NCI-H748 (cell line): ENCODE measurements at regions not wholly inside any gene's neighbourhood (a gene's known extent, or its start where the extent isn't known, plus 50 kb on each side); places are given as distances from the start of the nearest gene placed in this dataset.

Experiments used
- DNase-seq: peaks from one replicate; lab custom pipeline; 2025; ENCODE audit not compliant: unreplicated experiment; lab: John Stamatoyannopoulos, UW

DNA sequence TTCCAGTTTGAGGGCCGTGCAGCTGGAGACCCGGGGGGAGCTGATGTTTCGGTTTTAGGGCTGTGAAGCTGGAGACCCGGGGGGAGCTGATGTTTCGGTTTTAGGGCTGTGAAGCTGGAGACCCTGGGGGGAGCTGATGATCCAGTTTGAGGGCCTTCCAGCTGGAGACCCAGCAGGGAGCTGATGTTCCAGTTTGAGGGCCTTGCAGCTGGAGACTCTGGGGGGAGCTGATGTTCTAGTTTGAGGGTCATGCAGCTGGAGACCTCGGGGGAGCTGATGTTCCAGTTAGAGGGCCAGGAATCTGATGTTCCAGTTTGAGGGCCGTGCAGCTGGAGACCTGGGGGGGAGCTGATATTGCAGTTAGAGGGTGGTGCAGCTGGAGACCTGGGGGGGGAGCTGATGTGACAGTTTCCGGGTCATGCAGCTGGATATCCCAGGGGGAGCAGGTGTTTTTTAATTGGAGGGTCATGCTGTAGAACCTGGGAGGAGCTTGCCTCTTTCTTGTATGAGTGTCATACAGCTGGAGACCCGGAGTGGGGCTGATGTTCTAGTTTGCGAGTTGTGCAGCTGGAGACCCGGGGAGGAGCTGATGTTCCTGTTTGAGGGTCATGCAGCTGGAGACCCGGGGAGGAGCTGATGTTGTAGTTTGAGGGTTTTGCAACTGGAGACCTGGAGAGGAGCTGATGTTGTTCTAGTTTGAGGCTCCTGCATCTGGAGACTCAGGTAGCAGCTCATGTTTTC, 153.2 kb downstream of the RTP5 start:
- no peak for DNase-seq

- DNase-seq = no peak
Observed at GRCh38 chr2:242024751-242025355, 155.3 kb downstream of the RTP5 start.

DNA sequence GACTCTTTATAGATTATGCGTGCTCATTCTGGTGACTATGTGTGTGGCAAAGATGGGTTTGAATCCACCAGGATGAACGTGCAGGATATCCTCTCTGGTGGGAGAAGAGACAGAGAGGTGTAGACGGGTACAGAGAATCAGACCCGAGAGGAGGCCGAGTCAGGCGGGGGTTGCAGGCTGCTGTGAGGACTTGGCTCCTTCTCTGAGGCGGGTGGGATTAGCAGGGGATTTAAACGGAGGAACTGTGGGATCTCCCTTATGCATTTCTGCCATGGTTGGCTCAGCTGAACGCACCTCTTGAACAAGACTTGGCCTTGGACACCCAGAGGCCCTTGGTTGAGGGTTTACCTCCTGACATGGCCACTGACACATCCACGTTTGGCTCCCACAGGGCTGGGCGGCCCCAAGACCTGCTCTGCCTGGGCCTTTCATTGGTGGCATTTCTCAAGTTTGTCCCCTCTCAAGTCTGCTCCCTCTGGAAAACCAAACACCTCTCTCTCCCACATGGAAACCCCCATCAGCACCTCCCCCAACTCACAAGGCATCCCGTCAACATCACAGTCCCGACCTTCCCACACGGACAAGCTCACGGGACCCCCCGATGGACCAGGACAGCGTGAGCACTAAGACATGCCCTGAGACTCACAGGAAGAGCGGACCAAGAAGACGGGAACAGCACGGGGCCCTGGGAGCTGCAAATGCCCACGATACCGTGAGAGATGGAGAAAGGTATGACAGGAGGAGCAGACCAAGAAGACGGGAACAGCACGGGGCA, 158.3 kb downstream of the RTP5 start:
- DNase-seq = no peak

GRCh38 chr2:242029422-242030225, 160.1 kb downstream of the RTP5 start:
- no peak for DNase-seq

- DNase-seq = no peak
Observed at GRCh38 chr2:242030226-242030575, 160.7 kb downstream of the RTP5 start.

DNA sequence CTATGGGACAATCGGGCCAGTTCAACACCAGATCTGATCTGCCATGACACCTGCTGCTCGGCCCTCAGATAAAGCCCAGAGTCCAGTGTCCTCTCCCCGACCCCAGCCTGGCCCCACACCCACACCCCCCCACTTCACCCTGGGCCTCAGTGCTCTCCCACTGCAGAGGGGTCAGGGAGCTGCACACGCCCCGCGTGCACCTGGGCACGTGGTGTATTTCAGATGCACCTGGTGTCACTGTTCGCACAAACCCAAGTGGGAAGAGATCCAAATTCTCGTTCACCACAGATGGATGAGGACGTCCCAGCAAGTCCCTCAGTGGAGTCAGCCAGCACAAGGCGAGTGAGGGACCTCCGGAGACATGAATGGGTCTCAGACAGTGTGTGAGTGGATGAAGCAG, 161.3 kb downstream of the RTP5 start:
- DNase-seq = no peak

DNA sequence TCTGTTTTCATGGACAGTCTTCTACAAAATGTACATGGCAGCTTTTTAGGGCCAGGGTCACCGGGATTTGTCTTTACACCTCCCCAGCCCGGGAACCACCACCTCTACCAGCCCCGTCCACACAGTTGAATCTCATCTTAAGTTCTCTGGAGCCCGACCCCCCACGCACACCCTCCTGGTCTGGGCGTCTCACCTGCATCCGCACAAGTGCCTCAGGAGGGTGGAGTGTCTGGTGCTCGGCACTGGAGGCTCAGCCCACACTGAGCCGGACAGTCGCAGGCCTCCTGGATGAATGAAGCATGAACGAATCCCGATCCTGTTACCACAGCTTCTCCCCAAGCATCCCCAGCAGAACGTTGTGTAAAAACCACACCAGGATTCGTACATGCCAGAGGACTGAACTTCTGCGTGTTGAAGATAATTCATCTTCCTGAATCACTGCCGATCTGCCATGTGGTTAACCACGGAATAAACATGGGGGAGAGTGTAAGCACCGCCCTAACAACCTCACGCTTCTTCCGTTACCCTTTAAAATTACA, 162.0 kb downstream of the RTP5 start:
- no peak for DNase-seq

GRCh38 chr2:242032780-242033656, 163.5 kb downstream of the RTP5 start:
- DNase-seq = no peak

GRCh38 chr2:242034138-242034537, 164.6 kb downstream of the RTP5 start:
- DNase-seq = no peak

GRCh38 chr2:242034996-242035814, 165.7 kb downstream of the RTP5 start:
- no peak for DNase-seq

GRCh38 chr2:242035858-242036652, 166.5 kb downstream of the RTP5 start:
- no peak for DNase-seq

GRCh38 chr2:242036653-242036950, 167.1 kb downstream of the RTP5 start:
- DNase-seq = no peak

DNA sequence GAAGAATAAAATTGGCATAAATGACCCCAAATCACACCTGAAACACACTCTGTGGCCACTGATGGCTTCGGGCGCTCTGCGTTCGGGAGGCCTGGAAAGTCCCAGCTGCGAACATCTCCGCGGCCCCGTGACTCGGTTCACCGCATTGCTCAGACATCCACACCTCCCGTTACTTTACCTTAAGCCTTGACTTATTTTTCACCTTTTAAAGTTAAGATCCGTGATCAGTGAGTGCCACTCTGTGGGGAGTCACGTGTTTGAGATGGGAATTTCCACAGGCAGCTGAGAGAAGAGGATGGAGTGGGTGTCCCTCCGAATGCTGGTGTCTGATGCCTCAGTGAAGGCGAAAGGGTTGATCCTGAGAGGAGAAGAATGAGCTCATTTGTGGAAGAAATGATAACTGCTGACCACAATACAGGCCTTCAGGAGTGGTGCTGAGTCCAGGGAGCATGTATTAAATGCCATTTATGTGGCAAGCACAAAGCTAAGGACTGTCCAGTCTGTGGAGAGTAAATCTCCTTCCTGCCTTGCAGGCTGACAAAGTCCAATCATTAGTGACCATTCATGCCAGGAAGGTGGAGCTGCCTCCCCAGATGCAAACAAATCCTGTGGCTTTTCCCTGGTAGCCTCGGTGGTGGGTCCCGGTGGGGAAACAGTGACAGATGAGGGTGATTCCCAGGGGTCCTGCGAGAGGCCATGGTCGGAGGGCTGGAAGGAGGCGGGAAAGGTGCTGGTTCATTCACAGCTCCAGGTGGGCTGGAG, 168.8 kb downstream of the RTP5 start:
- DNase-seq = no peak

DNA sequence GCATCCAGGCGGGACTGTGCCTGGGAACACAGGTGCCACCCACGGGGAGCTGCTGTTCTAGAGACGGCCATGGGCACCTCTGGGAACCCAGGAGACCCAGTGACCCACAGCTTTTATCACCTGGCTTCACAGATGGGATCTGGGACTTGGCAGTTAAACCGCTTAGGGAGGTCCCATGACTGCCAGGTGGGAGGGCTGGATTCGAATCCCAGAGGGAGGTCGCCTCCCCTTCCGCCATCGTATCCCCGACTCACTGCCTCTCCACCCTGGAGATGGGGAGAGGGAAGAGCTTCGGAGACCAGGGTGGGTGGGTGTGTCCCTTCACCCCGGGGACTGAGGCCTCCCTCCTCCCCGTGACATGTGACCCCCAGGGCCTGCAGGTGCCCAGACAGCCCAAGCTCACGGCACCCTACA, 169.4 kb downstream of the RTP5 start:
- no peak for DNase-seq

DNA sequence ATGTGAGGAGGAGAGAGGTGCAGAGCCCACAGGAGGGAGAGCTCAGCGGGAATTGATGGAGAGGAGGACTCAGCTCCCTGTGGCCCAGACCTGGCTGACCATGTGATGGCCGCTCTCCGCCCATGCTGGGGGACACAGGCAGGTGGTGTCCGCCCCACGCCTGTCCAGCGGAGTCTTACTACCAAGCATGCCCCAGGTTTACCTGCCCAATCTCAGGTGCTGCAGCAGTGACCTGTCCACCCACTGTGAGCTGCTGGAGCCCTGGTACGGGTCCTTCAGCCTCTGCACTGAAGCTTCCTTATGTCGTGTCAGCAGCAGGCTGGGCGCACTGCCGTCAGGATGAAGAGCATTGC, 170.8 kb downstream of the RTP5 start:
- no peak for DNase-seq

- no peak for DNase-seq
Observed at GRCh38 chr2:242040681-242041080, 171.2 kb downstream of the RTP5 start.

DNA sequence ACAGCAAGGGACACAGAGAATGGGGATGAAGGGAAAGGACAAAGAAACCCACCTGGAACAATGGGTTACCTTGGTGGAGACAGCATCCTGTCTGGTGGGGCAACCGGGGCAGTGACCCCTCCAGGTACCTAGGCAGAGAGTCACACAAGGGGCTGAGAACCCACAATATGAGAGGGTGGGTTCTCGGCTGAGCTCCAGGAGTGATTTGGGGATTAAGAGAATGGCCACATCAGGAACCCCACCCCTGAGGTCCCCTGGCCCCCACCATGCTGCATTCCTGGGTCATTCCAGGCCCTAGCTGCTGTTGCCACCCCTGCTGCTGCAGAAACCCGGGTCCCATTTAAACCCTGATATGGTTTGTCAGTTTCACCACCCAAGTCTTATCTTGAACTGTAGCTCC, 172.3 kb downstream of the RTP5 start:
- no peak for DNase-seq
